ENCODE measurements at regions not wholly inside any gene's neighbourhood (a gene's known extent, or its start where the extent isn't known, plus 50 kb on each side); places are given as distances from the start of the nearest gene placed in this dataset.

DNA sequence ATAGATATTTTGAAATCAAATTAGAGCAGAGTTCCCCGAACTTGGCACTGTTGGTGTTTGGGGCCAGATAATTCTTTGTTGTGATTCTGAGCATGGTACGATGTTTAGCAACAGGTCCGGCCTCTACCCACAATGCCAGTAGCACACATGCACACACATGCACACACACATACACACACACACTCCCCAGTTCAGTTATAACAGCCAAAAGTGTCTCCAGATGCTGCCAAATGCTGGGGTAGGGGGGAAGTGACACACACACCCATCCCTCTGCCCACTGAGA, 96.8 kb upstream of the PSMD7 start:
- Histone ChIP-seq H3K36me3 (ENCODE audit: control insufficient read depth, low read length) (no peaks in the 10 kb centered on the region), H3K4me3 (ENCODE audit: low read length) (no peak overlapping the region)
- TF ChIP-seq, protein P1, sequence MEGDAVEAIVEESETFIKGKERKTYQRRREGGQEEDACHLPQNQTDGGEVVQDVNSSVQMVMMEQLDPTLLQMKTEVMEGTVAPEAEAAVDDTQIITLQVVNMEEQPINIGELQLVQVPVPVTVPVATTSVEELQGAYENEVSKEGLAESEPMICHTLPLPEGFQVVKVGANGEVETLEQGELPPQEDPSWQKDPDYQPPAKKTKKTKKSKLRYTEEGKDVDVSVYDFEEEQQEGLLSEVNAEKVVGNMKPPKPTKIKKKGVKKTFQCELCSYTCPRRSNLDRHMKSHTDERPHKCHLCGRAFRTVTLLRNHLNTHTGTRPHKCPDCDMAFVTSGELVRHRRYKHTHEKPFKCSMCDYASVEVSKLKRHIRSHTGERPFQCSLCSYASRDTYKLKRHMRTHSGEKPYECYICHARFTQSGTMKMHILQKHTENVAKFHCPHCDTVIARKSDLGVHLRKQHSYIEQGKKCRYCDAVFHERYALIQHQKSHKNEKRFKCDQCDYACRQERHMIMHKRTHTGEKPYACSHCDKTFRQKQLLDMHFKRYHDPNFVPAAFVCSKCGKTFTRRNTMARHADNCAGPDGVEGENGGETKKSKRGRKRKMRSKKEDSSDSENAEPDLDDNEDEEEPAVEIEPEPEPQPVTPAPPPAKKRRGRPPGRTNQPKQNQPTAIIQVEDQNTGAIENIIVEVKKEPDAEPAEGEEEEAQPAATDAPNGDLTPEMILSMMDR (IDR thresholded peaks at IDR 0.05; ENCODE audit: low read depth, low read length, poor library complexity, severe bottlenecking), result no peak
- TF ChIP-seq EZH2phosphoT487 (IDR thresholded peaks at IDR 0.05; ENCODE audit: borderline replicate concordance, low read length), result no peak

GRCh38 chr16:74199066-74199841, 97.4 kb upstream of the PSMD7 start:
- no peaks in the 10 kb centered on the region for H3K9me3 ChIP-seq (ENCODE audit: control insufficient read depth, insufficient read depth, low read length)
- H3F3A ChIP-seq (ENCODE audit: control insufficient read depth, insufficient read depth), result no peaks in the 10 kb centered on the region
- no peaks in the 10 kb centered on the region for H3K4me1 ChIP-seq (ENCODE audit: control insufficient read depth, low read length)
- no peaks in the 10 kb centered on the region for H3K36me3 ChIP-seq (ENCODE audit: control insufficient read depth, low read length)
- no peak overlapping the region for H3K4me2 ChIP-seq (ENCODE audit: low read length)
- H3K27ac ChIP-seq (ENCODE audit: low read depth, low read length), result no peak overlapping the region
- no peaks in the 10 kb centered on the region for H3K79me2 ChIP-seq (ENCODE audit: control insufficient read depth, low read length)
- TF ChIP-seq, protein P1 (IDR thresholded peaks at IDR 0.05; ENCODE audit: low read depth, low read length, poor library complexity, severe bottlenecking), result no peak
- TF ChIP-seq EZH2phosphoT487 (IDR thresholded peaks at IDR 0.05; ENCODE audit: borderline replicate concordance, low read length), result no peak
- no peaks in the 10 kb centered on the region for H4K20me1 ChIP-seq (ENCODE audit: control insufficient read depth, insufficient read depth, low read depth, low read length)
- no peaks in the 10 kb centered on the region for H3K9me2 ChIP-seq (replicated peaks; ENCODE audit: control insufficient read depth, low read length)
- no peak overlapping the region for H3K4me3 ChIP-seq (ENCODE audit: low read length)
- H3K27me3 ChIP-seq (ENCODE audit: control insufficient read depth, low read length), result no peaks in the 10 kb centered on the region

More for the DNA sequence above, 96.8 kb upstream of the PSMD7 start:
- Histone ChIP-seq H4K20me1 (ENCODE audit: control insufficient read depth, insufficient read depth, low read depth, low read length) (no peaks in the 10 kb centered on the region), H3F3A (ENCODE audit: control insufficient read depth, insufficient read depth) (no peaks in the 10 kb centered on the region), H3K4me2 (ENCODE audit: low read length) (no peak overlapping the region), H3K27ac (ENCODE audit: low read depth, low read length) (no peak overlapping the region), H3K9me3 (ENCODE audit: control insufficient read depth, insufficient read depth, low read length) (no peaks in the 10 kb centered on the region), H3K9me2 (replicated peaks; ENCODE audit: control insufficient read depth, low read length) (no peaks in the 10 kb centered on the region), H3K27me3 (ENCODE audit: control insufficient read depth, low read length) (no peaks in the 10 kb centered on the region), H3K4me1 (ENCODE audit: control insufficient read depth, low read length) (no peaks in the 10 kb centered on the region), H3K79me2 (ENCODE audit: control insufficient read depth, low read length) (no peaks in the 10 kb centered on the region)

GRCh38 chr16:74192281-74192797, 104.3 kb upstream of the PSMD7 start:
- no peak for TF ChIP-seq EZH2phosphoT487 (IDR thresholded peaks at IDR 0.05; ENCODE audit: borderline replicate concordance, low read length)
- TF ChIP-seq, protein P1 (IDR thresholded peaks at IDR 0.05; ENCODE audit: low read depth, low read length, poor library complexity, severe bottlenecking), result no peak
- no peaks in the 10 kb centered on the region for H3K9me2 ChIP-seq (replicated peaks; ENCODE audit: control insufficient read depth, low read length)
- H4K20me1 ChIP-seq (ENCODE audit: control insufficient read depth, insufficient read depth, low read depth, low read length), result no peaks in the 10 kb centered on the region

More at GRCh38 chr16:74192281-74192797, 104.3 kb upstream of the PSMD7 start:
- Histone ChIP-seq H3K79me2 (ENCODE audit: control insufficient read depth, low read length) (no peaks in the 10 kb centered on the region), H3K4me2 (ENCODE audit: low read length) (no peak overlapping the region), H3K9me3 (ENCODE audit: control insufficient read depth, insufficient read depth, low read length) (no peaks in the 10 kb centered on the region), H3K4me3 (ENCODE audit: low read length) (no peak overlapping the region), H3K36me3 (ENCODE audit: control insufficient read depth, low read length) (no peaks in the 10 kb centered on the region), H3F3A (ENCODE audit: control insufficient read depth, insufficient read depth) (no peaks in the 10 kb centered on the region), H3K4me1 (ENCODE audit: control insufficient read depth, low read length) (no peaks in the 10 kb centered on the region), H3K27ac (ENCODE audit: low read depth, low read length) (no peak overlapping the region), H3K27me3 (ENCODE audit: control insufficient read depth, low read length) (no peaks in the 10 kb centered on the region)

Measured in DOHH2 (cell line).